GM12892 (cell line): ENCODE measurements at regions not wholly inside any gene's neighbourhood (a gene's known extent, or its start where the extent isn't known, plus 50 kb on each side); places are given as distances from the start of the nearest gene placed in this dataset.

Experiments
- POLR2A ChIP-seq: IDR thresholded peaks from 2 replicates; pipeline ENCODE4 v1.6.1; 2011; ENCODE audit warnings: low read depth, low read length, control low read depth
- POLR2AphosphoS5 ChIP-seq: IDR thresholded peaks from 2 replicates; pipeline ENCODE4 v1.6.1; 2011; ENCODE audit warnings: low read depth, low read length, control low read depth
- TAF1 ChIP-seq: IDR thresholded peaks from 2 replicates; pipeline ENCODE4 v1.6.1; 2011; ENCODE audit warnings: low read depth, mild to moderate bottlenecking, control low read depth, low read length, borderline replicate concordance

GRCh38 chr1:229075217-229075616, 195.7 kb upstream of the RAB4A start:
- TF ChIP-seq POLR2A (no peak), POLR2AphosphoS5 (no peak), TAF1 (no peak)
